ENCODE measurements at regions not wholly inside any gene's neighbourhood (a gene's known extent, or its start where the extent isn't known, plus 50 kb on each side); places are given as distances from the start of the nearest gene placed in this dataset.

- no peak for DNase-seq
Measured at GRCh38 chr1:222358100-222358499, 189.8 kb downstream of the HHIPL2 start.

GRCh38 chr1:222357252-222357651 lies 190.7 kb downstream of the HHIPL2 start:
- DNase-seq = no peak

- peak; percentile 79 to 92 for DNase-seq
Measured at GRCh38 chr1:222347627-222348026, 200.3 kb downstream of the HHIPL2 start.

- DNase-seq = peak; percentile 21 to 42
Measured at GRCh38 chr1:222346955-222347354, 200.9 kb downstream of the HHIPL2 start.

GRCh38 chr1:222339376-222339947 lies 208.4 kb downstream of the HHIPL2 start:
- no peak for DNase-seq

- no peak for DNase-seq
Measured at GRCh38 chr1:222335586-222335985, 212.3 kb downstream of the HHIPL2 start.

- no peak for DNase-seq
Measured at GRCh38 chr1:222334026-222334680, 213.8 kb downstream of the HHIPL2 start.

- no peak for DNase-seq
Measured at GRCh38 chr1:222331765-222332164, 216.1 kb downstream of the HHIPL2 start.

GRCh38 chr1:222331340-222331739 lies 216.6 kb downstream of the HHIPL2 start:
- no peak for DNase-seq

- DNase-seq = no peak
Measured at GRCh38 chr1:222329493-222330045, 218.3 kb downstream of the HHIPL2 start.

- DNase-seq = no peak
Measured at GRCh38 chr1:222326710-222327036, 221.2 kb downstream of the HHIPL2 start.

- DNase-seq = no peak
Measured at GRCh38 chr1:222326006-222326709, 221.7 kb downstream of the HHIPL2 start.

- no peak for DNase-seq
Measured at GRCh38 chr1:222325506-222325905, 222.4 kb downstream of the HHIPL2 start.

GRCh38 chr1:222314839-222315238 lies 233.1 kb downstream of the HHIPL2 start:
- DNase-seq = no peak

GRCh38 chr1:222310836-222311235 lies 237.1 kb downstream of the HHIPL2 start:
- no peak for DNase-seq

- DNase-seq = no peak
Measured at GRCh38 chr1:222307621-222308020, 240.3 kb downstream of the HHIPL2 start.

GRCh38 chr1:222306512-222306911 lies 241.4 kb downstream of the HHIPL2 start:
- no peak for DNase-seq

GRCh38 chr1:222306011-222306410 lies 241.9 kb downstream of the HHIPL2 start:
- DNase-seq = no peak

GRCh38 chr1:222301652-222302051 lies 246.3 kb downstream of the HHIPL2 start:
- no peak for DNase-seq

- DNase-seq = no peak
Measured at GRCh38 chr1:222299524-222299923, 248.4 kb downstream of the HHIPL2 start.

GRCh38 chr1:222290866-222291265 lies 257.0 kb downstream of the HHIPL2 start:
- DNase-seq = no peak

GRCh38 chr1:222288053-222288452 lies 259.9 kb downstream of the HHIPL2 start:
- no peak for DNase-seq

GRCh38 chr1:222286011-222286410 lies 261.9 kb downstream of the HHIPL2 start:
- no peak for DNase-seq

GRCh38 chr1:222285526-222285925 lies 262.4 kb downstream of the HHIPL2 start:
- DNase-seq = no peak
